OCI-LY3 (cell line): ENCODE measurements at regions not wholly inside any gene's neighbourhood (a gene's known extent, or its start where the extent isn't known, plus 50 kb on each side); places are given as distances from the start of the nearest gene placed in this dataset.
"Not testable (repeated sequence)": the region's sequence is repeated elsewhere in the genome, so short reads cannot be mapped to it uniquely, and the experiment has no call there.

Experiments
- H2AFZ ChIP-seq: fragments of 200-600, 300-600 bp; shearing (Covaris generic); 2 replicates; pipeline ENCODE4 v1.6.0; 2014; ENCODE audit warnings: antibody characterized with exemption, low read depth, low read length
- H3K27ac ChIP-seq: fragments of 200-600, 300-600 bp; sonication (generic); 2 replicates; pipeline ENCODE4 v1.5.1; 2014; ENCODE audit warnings: mild to moderate bottlenecking, low read length, moderate library complexity, mixed read lengths
- H3K27me3 ChIP-seq: fragments of 200-600, 300-600 bp; sonication (generic); 2 replicates; pipeline ENCODE4 v1.6.1; 2014; ENCODE audit warnings: low read depth, low read length, mixed read lengths
- H3K36me3 ChIP-seq: fragments of 200-600, 300-600 bp; sonication (generic); replicated peaks from 2 replicates; pipeline ENCODE3; 2014; ENCODE audit warnings: low read depth, low read length, mixed read lengths
- H3K4me1 ChIP-seq: fragments of 300-600, 200-600 bp; sonication (generic); 2 replicates; pipeline ENCODE4 v1.6.1; 2014; ENCODE audit warnings: low read length, mixed read lengths
- H3K4me2 ChIP-seq: fragments of 200-600, 300-600 bp; sonication (generic); 2 replicates; pipeline ENCODE4 v1.6.1; 2014; ENCODE audit warnings: low read length, mixed read lengths
- H3K4me3 ChIP-seq: fragments of 300-600, 200-600 bp; sonication (generic); 2 replicates; pipeline ENCODE4 v1.5.1; 2014; ENCODE audit warnings: antibody characterized with exemption, mild to moderate bottlenecking, low read length, moderate library complexity
- H3K79me2 ChIP-seq: fragments of 300-600, 200-600 bp; shearing (Covaris generic); 2 replicates; pipeline ENCODE4 v1.6.1; 2014; ENCODE audit warnings: mild to moderate bottlenecking, low read length, mixed read lengths
- H3K9ac ChIP-seq: fragments of 300-600, 200-600 bp; shearing (Covaris generic); 2 replicates; pipeline ENCODE4 v1.6.0; 2014; ENCODE audit warnings: mild to moderate bottlenecking, low read length, moderate library complexity
- H3K9me3 ChIP-seq: fragments of 200-600, 300-600 bp; shearing (Covaris generic); 2 replicates; pipeline ENCODE4 v1.6.1; 2014; ENCODE audit warnings: low read length, mixed read lengths; ENCODE audit not compliant: insufficient read depth
- H4K20me1 ChIP-seq: fragments of 200-600, 300-600 bp; sonication (generic); 2 replicates; pipeline ENCODE4 v1.6.1; 2016; ENCODE audit warnings: low read length, mixed read lengths; ENCODE audit not compliant: insufficient read depth
- CTCF ChIP-seq: fragments of 200-600, 300-600 bp; sonication (generic); IDR thresholded peaks from 2 replicates; pipeline ENCODE4 v1.5.1; 2014; ENCODE audit warnings: antibody characterized with exemption, low read length, low read depth
- EZH2phosphoT487 ChIP-seq: fragments of 200-600 bp; shearing (Covaris generic); IDR thresholded peaks from 2 replicates; pipeline ENCODE4 v1.6.1; 2018; ENCODE audit warnings: antibody characterized with exemption, mixed run types, low read depth

GRCh38 chr5:68110264-68110663 is 105.3 kb upstream of the PIK3R1 start:
- Histone ChIP-seq H4K20me1 (no peaks in the 10 kb centered on the region), H3K9me3 (no peaks in the 10 kb centered on the region), H3K9ac (no peak overlapping the region), H3K4me2 (no peak overlapping the region), H2AFZ (no peak overlapping the region), H3K4me3 (no peak overlapping the region), H3K36me3 (no peaks in the 10 kb centered on the region), H3K79me2 (no peaks in the 10 kb centered on the region), H3K27ac (no peak overlapping the region), H3K27me3 (no peaks in the 10 kb centered on the region), H3K4me1 (peaks cover 12% of the 10 kb centered on the region)
- TF ChIP-seq EZH2phosphoT487: no peak
- TF ChIP-seq CTCF: no peak

- not testable (repeated sequence) for H3K79me2 ChIP-seq, H3K4me3 ChIP-seq, H3K27ac ChIP-seq, H3K9ac ChIP-seq, H3K36me3 ChIP-seq, H2AFZ ChIP-seq, H3K4me2 ChIP-seq, H3K4me1 ChIP-seq, H3K27me3 ChIP-seq, H4K20me1 ChIP-seq, H3K9me3 ChIP-seq
Measured at GRCh38 chr5:68104217-68104616, 111.3 kb upstream of the PIK3R1 start.

GRCh38 chr5:68103297-68103696 is 112.3 kb upstream of the PIK3R1 start:
- not testable (repeated sequence) for H3K27ac ChIP-seq, H3K9ac ChIP-seq, H2AFZ ChIP-seq, H3K4me1 ChIP-seq, H3K9me3 ChIP-seq, H3K4me2 ChIP-seq, H3K27me3 ChIP-seq, H4K20me1 ChIP-seq, H3K36me3 ChIP-seq, H3K4me3 ChIP-seq, H3K79me2 ChIP-seq

- H3K4me1 ChIP-seq: no peaks in the 10 kb centered on the region
- H3K4me2 ChIP-seq: no peak overlapping the region
- no peaks in the 10 kb centered on the region for H3K79me2 ChIP-seq
- TF ChIP-seq EZH2phosphoT487 (no peak), CTCF (no peak)
- no peaks in the 10 kb centered on the region for H4K20me1 ChIP-seq
- H3K27ac ChIP-seq: no peak overlapping the region
- no peaks in the 10 kb centered on the region for H3K9me3 ChIP-seq
- no peak overlapping the region for H2AFZ ChIP-seq
- H3K4me3 ChIP-seq: no peak overlapping the region
- no peaks in the 10 kb centered on the region for H3K27me3 ChIP-seq
- H3K36me3 ChIP-seq: no peaks in the 10 kb centered on the region
- no peak overlapping the region for H3K9ac ChIP-seq
Measured at GRCh38 chr5:68099327-68099726, 116.2 kb upstream of the PIK3R1 start.

GRCh38 chr5:68093455-68094159 is 121.9 kb upstream of the PIK3R1 start:
- Histone ChIP-seq H4K20me1 (no peaks in the 10 kb centered on the region), H2AFZ (no peak overlapping the region), H3K4me3 (no peak overlapping the region), H3K79me2 (no peaks in the 10 kb centered on the region), H3K4me2 (no peak overlapping the region), H3K36me3 (no peaks in the 10 kb centered on the region), H3K4me1 (no peaks in the 10 kb centered on the region), H3K9me3 (no peaks in the 10 kb centered on the region), H3K27ac (no peak overlapping the region), H3K9ac (no peak overlapping the region), H3K27me3 (no peaks in the 10 kb centered on the region)
- TF ChIP-seq CTCF: no peak
- TF ChIP-seq EZH2phosphoT487: no peak
